ENCODE measurements at regions not wholly inside any gene's neighbourhood (a gene's known extent, or its start where the extent isn't known, plus 50 kb on each side); places are given as distances from the start of the nearest gene placed in this dataset.

DNA sequence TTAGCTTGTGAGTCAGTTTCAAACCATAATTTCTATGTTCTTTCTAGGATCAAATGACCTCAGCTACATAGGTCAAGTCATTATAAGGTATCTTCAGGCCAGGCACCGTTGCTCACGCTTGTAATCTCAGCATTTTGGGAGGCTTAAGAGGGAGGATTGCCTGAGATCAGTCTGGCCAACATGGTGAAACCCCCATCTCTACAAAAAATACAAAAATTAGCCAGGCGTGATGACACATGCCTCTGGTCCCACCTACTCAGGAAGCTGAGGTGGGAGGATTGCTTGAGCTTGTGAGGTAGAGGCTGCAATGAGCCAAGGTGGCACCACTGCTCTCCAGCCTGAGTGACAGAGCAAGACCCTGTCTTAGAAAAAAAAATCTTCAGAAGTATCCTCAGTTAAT lies 362.3 kb downstream of the GATA3 start:
- Mint-ChIP-seq H3K4me3 (no peak overlapping the region), H3K4me1 (peaks cover 14% of the 10 kb centered on the region), H3K9me3 (no peaks in the 10 kb centered on the region), H3K27me3 (ENCODE audit: low read depth, poor library complexity) (peaks cover 43% of the 10 kb centered on the region), H3K27ac (peak overlapping the region; percentile 19), H3K36me3 (ENCODE audit: low read depth) (no peaks in the 10 kb centered on the region)
- TF ChIP-seq, protein P1, sequence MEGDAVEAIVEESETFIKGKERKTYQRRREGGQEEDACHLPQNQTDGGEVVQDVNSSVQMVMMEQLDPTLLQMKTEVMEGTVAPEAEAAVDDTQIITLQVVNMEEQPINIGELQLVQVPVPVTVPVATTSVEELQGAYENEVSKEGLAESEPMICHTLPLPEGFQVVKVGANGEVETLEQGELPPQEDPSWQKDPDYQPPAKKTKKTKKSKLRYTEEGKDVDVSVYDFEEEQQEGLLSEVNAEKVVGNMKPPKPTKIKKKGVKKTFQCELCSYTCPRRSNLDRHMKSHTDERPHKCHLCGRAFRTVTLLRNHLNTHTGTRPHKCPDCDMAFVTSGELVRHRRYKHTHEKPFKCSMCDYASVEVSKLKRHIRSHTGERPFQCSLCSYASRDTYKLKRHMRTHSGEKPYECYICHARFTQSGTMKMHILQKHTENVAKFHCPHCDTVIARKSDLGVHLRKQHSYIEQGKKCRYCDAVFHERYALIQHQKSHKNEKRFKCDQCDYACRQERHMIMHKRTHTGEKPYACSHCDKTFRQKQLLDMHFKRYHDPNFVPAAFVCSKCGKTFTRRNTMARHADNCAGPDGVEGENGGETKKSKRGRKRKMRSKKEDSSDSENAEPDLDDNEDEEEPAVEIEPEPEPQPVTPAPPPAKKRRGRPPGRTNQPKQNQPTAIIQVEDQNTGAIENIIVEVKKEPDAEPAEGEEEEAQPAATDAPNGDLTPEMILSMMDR (IDR thresholded peaks at IDR 0.05): no peak
- no peak for DNase-seq

DNA sequence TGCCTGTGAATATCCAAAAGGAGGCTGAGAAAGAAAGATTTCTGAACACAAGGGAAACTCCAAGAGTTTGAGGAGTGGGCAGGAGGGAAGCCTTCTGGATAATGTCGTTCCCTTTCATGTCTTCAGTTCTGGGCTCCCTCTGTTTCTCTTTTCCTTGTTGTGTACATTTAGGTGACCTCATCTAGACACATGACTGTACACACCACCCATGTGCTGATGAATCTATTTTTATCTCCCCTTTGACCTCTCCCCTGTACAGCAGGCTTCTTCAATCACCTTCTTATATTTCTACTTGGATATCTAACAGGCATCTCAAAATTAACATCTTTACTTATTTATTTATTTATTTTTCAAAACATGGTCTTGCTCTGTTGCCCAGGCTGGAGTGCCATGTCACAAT lies 363.1 kb downstream of the GATA3 start:
- H3K27me3 Mint-ChIP-seq (ENCODE audit: low read depth, poor library complexity): peaks cover 38% of the 10 kb centered on the region
- H3K36me3 Mint-ChIP-seq (ENCODE audit: low read depth): no peaks in the 10 kb centered on the region
- no peaks in the 10 kb centered on the region for H3K9me3 Mint-ChIP-seq
- peaks cover 14% of the 10 kb centered on the region for H3K4me1 Mint-ChIP-seq
- H3K27ac Mint-ChIP-seq: no peak overlapping the region
- TF ChIP-seq, protein P1 (IDR thresholded peaks at IDR 0.05): no peak
- no peak for DNase-seq
- no peak overlapping the region for H3K4me3 Mint-ChIP-seq

DNA sequence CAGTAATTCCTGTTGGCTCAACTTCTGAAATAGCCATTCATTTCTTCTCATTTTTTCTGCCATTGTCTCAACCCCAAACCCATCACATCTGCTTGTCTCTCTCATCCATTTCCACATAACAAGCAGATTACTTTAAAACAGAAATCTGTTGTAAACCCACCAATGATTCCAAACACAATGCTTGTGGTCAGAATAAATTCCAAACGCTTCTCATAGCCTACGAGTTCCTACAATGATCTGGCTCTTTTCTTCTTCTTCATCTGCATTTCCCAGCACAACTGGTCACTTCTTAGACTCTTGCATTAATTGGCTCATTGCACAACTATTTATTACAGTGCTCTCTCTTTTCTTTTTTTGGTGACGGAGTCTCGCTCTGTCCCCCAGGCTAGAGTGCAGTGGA lies 364.1 kb downstream of the GATA3 start:
- TF ChIP-seq, protein P1 (IDR thresholded peaks at IDR 0.05): no peak
- H3K4me1 Mint-ChIP-seq: peaks cover 14% of the 10 kb centered on the region
- H3K36me3 Mint-ChIP-seq (ENCODE audit: low read depth): no peaks in the 10 kb centered on the region
- no peak overlapping the region for H3K4me3 Mint-ChIP-seq
- no peak for DNase-seq
- H3K9me3 Mint-ChIP-seq: no peaks in the 10 kb centered on the region
- H3K27ac Mint-ChIP-seq: no peak overlapping the region
- peaks cover 38% of the 10 kb centered on the region for H3K27me3 Mint-ChIP-seq (ENCODE audit: low read depth, poor library complexity)

DNA sequence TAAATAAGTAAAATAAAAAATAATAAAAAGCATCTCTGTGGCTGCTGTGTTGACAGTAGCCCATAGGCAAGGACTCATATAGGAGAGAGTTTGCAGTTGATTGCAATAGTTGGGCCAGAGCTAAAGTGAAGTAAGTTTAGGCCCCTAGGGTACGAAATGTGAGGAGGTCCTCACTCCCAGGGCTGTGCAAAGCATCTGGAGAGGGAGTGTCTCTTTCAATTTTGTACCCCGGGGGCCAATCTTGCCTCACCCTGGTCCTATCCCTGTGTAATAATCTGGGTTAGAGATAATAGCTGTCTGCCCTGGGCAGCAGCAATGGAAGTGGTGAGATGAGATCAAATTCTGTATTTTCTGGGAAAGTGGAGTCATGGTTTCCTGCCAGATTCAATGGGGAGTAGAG lies 365.7 kb downstream of the GATA3 start:
- Mint-ChIP-seq H3K27me3 (ENCODE audit: low read depth, poor library complexity) (peaks cover 37% of the 10 kb centered on the region), H3K4me3 (no peak overlapping the region), H3K27ac (no peak overlapping the region), H3K9me3 (no peaks in the 10 kb centered on the region), H3K4me1 (peaks cover 14% of the 10 kb centered on the region), H3K36me3 (ENCODE audit: low read depth) (no peaks in the 10 kb centered on the region)
- no peak for DNase-seq
- TF ChIP-seq, protein P1 (IDR thresholded peaks at IDR 0.05): no peak

DNA sequence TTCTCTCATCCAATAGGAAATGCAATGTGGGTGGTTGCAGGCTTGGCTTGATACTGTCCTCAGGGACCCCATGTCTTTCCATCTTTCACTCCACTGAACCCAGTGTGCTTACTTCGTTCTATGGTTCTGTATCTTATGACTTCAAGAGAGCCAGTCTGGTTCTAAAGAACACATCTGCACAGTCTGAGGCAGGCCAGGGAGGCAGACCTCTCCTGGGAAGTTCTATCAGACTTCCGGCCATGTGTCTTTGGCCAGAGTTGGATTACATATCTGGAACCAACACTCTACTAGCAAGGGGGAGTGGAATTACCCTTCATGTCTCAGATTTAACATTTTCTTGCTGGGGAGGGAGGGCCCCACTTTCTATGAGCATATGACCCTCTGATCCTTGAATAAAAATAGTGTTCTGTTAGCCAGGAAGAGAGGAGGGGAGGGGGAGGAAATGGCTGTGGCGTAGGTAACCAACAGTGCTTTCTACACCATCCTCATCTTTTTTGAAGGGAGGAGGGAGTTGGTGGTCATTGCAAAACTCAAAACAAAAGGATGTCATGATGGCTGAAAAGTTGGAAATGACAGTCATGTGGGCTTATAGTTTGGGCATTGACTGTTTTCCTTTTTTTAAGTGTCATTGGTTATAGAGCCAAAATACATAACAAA lies 370.2 kb downstream of the GATA3 start:
- Mint-ChIP-seq H3K4me3 (no peak overlapping the region), H3K36me3 (ENCODE audit: low read depth) (no peaks in the 10 kb centered on the region), H3K4me1 (peaks cover 1% of the 10 kb centered on the region), H3K27ac (no peak overlapping the region), H3K9me3 (no peaks in the 10 kb centered on the region), H3K27me3 (ENCODE audit: low read depth, poor library complexity) (peaks cover 32% of the 10 kb centered on the region)
- no peak for DNase-seq
- TF ChIP-seq, protein P1 (IDR thresholded peaks at IDR 0.05): no peak

DNA sequence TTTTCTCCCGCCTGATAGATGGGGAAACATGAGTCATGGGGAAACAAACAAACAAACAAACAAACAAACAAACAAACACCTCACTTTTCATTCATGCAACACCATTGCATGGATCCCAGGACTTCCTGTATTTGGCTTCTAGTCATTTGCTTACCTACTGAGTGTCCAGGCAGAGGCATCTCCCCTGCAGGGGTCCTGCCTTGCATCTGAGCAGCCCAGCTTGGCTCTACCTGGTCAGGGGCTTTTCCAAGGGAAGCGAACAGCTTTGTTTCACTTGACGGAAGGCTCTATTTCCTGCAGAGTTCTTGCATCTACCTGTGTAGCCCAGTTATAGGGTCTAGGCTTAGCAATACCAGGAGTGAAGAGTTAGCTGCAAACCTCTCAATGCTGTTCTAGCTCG lies 374.2 kb downstream of the GATA3 start:
- no peak overlapping the region for H3K4me3 Mint-ChIP-seq
- DNase-seq: no peak
- no peaks in the 10 kb centered on the region for H3K36me3 Mint-ChIP-seq (ENCODE audit: low read depth)

More for the DNA sequence above, 374.2 kb downstream of the GATA3 start:
- H3K27me3 Mint-ChIP-seq (ENCODE audit: low read depth, poor library complexity): peaks cover 40% of the 10 kb centered on the region
- H3K4me1 Mint-ChIP-seq: no peaks in the 10 kb centered on the region
- H3K27ac Mint-ChIP-seq: no peak overlapping the region
- no peaks in the 10 kb centered on the region for H3K9me3 Mint-ChIP-seq
- TF ChIP-seq, protein P1 (IDR thresholded peaks at IDR 0.05): no peak

Data from nephron progenitor cell (in vitro differentiated cells).